ENCODE measurements at regions not wholly inside any gene's neighbourhood (a gene's known extent, or its start where the extent isn't known, plus 50 kb on each side); places are given as distances from the start of the nearest gene placed in this dataset.

DNA sequence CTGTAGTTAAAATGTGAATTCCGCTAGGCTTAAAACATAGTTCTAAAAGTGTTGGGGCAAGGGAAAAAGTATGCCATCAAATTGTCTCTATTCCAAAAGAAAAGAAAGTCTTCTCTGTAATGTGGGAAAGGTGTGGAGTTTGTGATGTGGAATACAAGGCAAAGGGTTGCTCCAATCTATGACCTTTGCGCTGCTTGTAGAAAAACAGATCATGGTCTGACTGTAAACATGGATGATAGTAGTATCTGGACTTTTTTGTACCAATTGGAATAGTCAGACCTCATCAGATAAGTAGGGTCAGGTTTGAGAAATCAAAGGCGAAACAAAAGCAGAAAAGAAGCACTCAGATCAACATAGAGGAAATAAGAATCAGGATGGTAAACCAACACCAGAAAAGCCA, 372.3 kb downstream of the TFEC start:
- no peaks in the 10 kb centered on the region for H3K36me3 ChIP-seq (replicated peaks in 1 of 2)
- H3K9me3 ChIP-seq (replicated peaks in 1 of 3): no peaks in the 10 kb centered on the region
- WGBS, 4 donors: 54 to 69% (median 60%) methylated on average over 3 of the region's 3 CpGs
- no peak for DNase-seq
- intact Hi-C loops (cut with DNase I): no loop called here
- no peaks in the 10 kb centered on the region for H3K4me1 ChIP-seq (replicated peaks in 1 of 2)
- H3K27me3 ChIP-seq: no peaks in the 10 kb centered on the region
- no peak for TF ChIP-seq POLR2A (IDR thresholded peaks at IDR 0.05)
- TF ChIP-seq, protein P1, sequence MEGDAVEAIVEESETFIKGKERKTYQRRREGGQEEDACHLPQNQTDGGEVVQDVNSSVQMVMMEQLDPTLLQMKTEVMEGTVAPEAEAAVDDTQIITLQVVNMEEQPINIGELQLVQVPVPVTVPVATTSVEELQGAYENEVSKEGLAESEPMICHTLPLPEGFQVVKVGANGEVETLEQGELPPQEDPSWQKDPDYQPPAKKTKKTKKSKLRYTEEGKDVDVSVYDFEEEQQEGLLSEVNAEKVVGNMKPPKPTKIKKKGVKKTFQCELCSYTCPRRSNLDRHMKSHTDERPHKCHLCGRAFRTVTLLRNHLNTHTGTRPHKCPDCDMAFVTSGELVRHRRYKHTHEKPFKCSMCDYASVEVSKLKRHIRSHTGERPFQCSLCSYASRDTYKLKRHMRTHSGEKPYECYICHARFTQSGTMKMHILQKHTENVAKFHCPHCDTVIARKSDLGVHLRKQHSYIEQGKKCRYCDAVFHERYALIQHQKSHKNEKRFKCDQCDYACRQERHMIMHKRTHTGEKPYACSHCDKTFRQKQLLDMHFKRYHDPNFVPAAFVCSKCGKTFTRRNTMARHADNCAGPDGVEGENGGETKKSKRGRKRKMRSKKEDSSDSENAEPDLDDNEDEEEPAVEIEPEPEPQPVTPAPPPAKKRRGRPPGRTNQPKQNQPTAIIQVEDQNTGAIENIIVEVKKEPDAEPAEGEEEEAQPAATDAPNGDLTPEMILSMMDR (IDR thresholded peaks at IDR 0.05): no peak
- no peak overlapping the region for H3K4me3 ChIP-seq
- H3K27ac ChIP-seq: no peak overlapping the region

GRCh38 chr7:115654384-115655214, 376.0 kb downstream of the TFEC start:
- no peaks in the 10 kb centered on the region for H3K9me3 ChIP-seq (replicated peaks in 1 of 3)
- no peaks in the 10 kb centered on the region for H3K27me3 ChIP-seq
- H3K27ac ChIP-seq: no peak overlapping the region
- no peak overlapping the region for H3K4me3 ChIP-seq
- no peaks in the 10 kb centered on the region for H3K36me3 ChIP-seq (replicated peaks in 1 of 2)
- intact Hi-C loops (cut with DNase I): no loop called here
- 86 to 91% (median 88%) methylated on average over 2 of the region's 2 CpGs for WGBS, 4 donors
- H3K4me1 ChIP-seq (replicated peaks in 1 of 2): no peaks in the 10 kb centered on the region
- no peak for DNase-seq
- TF ChIP-seq, protein P1 (IDR thresholded peaks at IDR 0.05): no peak
- TF ChIP-seq POLR2A (IDR thresholded peaks at IDR 0.05): no peak

- H3K9me3 ChIP-seq (replicated peaks in 1 of 3): no peaks in the 10 kb centered on the region
- TF ChIP-seq POLR2A (IDR thresholded peaks at IDR 0.05): no peak
- TF ChIP-seq, protein P1 (IDR thresholded peaks at IDR 0.05): no peak
- intact Hi-C loops (cut with DNase I): no loop called here
These were observed 381.1 kb downstream of the TFEC start for GRCh38 chr7:115649429-115649828.

GRCh38 chr7:115647712-115648111, 382.9 kb downstream of the TFEC start:
- intact Hi-C loops (cut with DNase I): no loop called here
- no peak overlapping the region for H3K27ac ChIP-seq
- 79 to 85% (median 83%) methylated on average over 3 of the region's 3 CpGs for WGBS, 4 donors
- no peaks in the 10 kb centered on the region for H3K36me3 ChIP-seq (replicated peaks in 1 of 2)
- H3K4me3 ChIP-seq: no peak overlapping the region
- TF ChIP-seq POLR2A (IDR thresholded peaks at IDR 0.05): no peak
- TF ChIP-seq, protein P1 (IDR thresholded peaks at IDR 0.05): no peak
- no peak for DNase-seq
- H3K27me3 ChIP-seq: no peaks in the 10 kb centered on the region
- no peaks in the 10 kb centered on the region for H3K9me3 ChIP-seq (replicated peaks in 1 of 3)
- no peaks in the 10 kb centered on the region for H3K4me1 ChIP-seq (replicated peaks in 1 of 2)

More at GRCh38 chr7:115649429-115649828, 381.1 kb downstream of the TFEC start:
- Histone ChIP-seq H3K36me3 (replicated peaks in 1 of 2) (no peaks in the 10 kb centered on the region), H3K4me1 (replicated peaks in 1 of 2) (no peaks in the 10 kb centered on the region), H3K4me3 (no peak overlapping the region), H3K27me3 (no peaks in the 10 kb centered on the region), H3K27ac (no peak overlapping the region)
- DNase-seq: no peak
